ENCODE measurements at regions not wholly inside any gene's neighbourhood (a gene's known extent, or its start where the extent isn't known, plus 50 kb on each side); places are given as distances from the start of the nearest gene placed in this dataset.

DNA sequence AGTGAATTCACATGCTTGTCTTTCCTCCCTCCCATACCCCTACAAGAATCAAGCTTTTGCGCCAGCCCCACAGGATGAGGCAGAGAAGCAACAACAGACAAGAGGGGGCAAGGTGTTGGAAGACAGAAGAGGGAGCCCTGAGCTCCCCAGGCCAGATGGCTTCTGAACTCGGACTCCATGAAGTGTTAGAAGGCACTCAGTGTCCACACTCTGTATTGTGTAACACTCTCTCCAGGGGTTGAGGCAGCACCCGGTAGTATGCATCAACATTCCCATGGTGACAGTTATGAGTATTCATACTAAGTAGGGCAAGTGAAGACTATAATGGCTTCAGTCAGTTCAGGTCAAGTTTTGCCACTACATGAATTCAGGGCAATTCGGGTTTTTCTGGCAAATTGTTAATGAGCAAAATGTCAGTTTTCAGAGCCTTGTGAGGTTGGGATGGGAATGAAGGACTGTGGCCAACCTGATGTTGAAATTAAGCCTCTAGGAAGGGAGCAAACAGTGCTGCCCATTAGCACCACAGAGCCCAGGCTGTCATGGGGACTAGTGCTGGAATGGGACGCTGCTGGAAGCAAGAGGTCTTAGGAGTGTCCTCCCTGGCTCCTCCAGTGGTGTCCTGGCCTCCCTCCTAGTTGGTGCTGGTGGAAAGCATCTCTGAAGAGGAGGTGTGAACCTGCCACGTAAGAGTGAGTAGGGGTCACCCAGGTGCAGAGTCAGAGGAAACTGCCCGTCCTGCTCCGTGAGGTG, 79.4 kb downstream of the KLF15 start:
- no peaks in the 10 kb centered on the region for H3K36me3 Mint-ChIP-seq (ENCODE audit: low read depth)
- DNase-seq = no peak
- H3K27me3 Mint-ChIP-seq (ENCODE audit: low read depth, poor library complexity) = peaks cover 18% of the 10 kb centered on the region
- TF ChIP-seq CTCF (IDR thresholded peaks at IDR 0.05) = no peak
- H3K27ac Mint-ChIP-seq = no peak overlapping the region
- no peak overlapping the region for H3K4me3 Mint-ChIP-seq
- H3K4me1 Mint-ChIP-seq = peaks cover 19% of the 10 kb centered on the region
- peaks cover 8% of the 10 kb centered on the region for H3K9me3 Mint-ChIP-seq

DNA sequence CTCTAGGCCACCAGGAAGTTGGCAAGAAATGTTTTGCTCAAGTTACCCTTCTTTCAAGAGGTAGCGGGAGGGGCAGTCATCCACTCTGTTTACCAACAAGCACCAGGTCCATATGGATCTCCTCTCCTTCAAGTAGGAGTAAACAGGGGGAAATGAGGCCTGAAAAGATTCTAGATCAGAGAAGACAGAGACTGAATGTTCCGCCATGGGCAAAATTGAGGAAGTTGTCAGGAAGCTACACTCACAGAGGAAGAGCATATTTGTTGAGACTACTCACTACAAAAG, 81.6 kb downstream of the KLF15 start:
- no peak overlapping the region for H3K27ac Mint-ChIP-seq
- no peak for TF ChIP-seq CTCF (IDR thresholded peaks at IDR 0.05)

DNA sequence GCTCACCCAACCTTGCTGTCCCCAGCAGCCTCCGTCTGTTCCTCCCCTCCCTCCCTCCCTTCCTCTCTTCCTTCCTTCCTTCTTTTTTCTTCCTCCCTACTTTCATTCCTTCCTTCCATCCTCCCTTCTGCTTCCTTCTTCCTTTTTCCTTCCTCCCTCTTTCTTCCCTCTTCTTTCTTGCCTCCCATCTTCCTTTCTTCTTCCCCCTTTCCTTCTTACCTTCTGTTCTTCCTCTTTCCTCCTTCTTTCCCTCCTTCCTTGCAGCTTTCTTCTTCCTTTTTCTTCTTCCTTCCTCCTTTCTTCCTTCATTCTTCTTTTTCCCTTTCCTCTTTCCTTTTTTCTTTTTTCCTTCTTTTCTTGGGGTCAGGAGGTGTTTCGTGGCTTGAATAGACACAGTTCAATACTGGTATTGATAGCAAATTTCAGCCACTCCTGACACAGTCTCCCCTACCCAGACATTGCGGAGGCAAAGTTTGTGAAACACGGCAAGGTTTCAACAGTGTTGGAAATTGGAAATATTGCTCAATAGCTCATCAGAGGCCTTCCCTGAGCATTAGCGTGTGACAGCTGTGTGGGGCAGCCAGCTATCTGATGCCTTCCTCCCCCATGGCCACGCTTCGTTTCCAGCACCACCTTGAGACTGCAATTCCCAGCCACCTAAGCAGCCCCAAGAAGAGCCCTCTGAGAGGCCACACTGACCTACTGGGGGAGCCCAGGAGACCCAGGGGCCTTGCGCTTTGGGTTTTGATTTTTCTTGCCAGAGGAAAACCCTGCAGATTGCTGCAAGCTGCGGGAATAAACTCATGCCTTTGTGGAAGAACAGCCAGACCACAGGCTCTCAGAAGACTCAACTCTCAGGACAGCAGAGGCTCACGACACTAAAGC, 82.2 kb downstream of the KLF15 start:
- Mint-ChIP-seq H3K9me3 (no peaks in the 10 kb centered on the region), H3K36me3 (ENCODE audit: low read depth) (no peaks in the 10 kb centered on the region), H3K27me3 (ENCODE audit: low read depth, poor library complexity) (peaks cover 16% of the 10 kb centered on the region), H3K4me3 (no peak overlapping the region), H3K27ac (no peak overlapping the region), H3K4me1 (peaks cover 32% of the 10 kb centered on the region)
- no peak for TF ChIP-seq CTCF (IDR thresholded peaks at IDR 0.05)
- DNase-seq = no peak

More for the DNA sequence above, 81.6 kb downstream of the KLF15 start:
- Mint-ChIP-seq H3K4me3 (no peak overlapping the region), H3K9me3 (no peaks in the 10 kb centered on the region), H3K27me3 (ENCODE audit: low read depth, poor library complexity) (peaks cover 16% of the 10 kb centered on the region), H3K4me1 (peaks cover 29% of the 10 kb centered on the region), H3K36me3 (ENCODE audit: low read depth) (no peaks in the 10 kb centered on the region)
- DNase-seq = no peak

DNA sequence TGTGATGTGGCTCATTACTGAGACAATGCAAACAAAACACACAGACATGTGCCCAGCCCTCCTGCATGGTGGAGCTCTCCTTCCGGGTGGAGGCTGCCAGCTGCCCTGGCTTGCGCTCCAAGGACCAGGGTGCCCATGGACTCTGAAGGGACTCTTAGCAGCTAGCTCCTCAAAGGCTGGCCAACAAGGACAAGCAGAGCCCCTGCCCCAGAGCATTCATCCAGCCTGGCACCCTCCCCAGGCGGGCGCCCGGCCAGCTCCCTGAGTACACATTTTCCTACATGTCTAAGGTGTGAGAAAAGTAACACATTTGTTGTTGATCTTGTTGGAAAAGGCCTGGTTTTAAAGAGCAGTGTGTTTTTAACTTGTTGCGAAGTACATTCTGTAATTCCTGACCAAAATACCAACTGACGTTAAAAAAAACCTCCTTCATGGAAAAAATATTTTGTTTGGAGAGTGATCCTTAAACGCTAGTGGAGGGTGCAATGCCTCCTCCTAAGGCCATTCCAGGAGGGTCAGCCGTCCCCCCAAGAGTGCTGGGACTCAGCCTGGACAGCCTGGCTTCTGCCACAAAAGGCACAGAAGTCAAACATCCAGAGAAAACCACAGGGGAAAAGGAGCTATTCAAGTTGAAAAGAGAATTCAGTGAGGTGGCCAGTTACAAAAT, 86.9 kb downstream of the KLF15 start:
- no peak for TF ChIP-seq CTCF (IDR thresholded peaks at IDR 0.05)
- Mint-ChIP-seq H3K4me1 (peaks cover 45% of the 10 kb centered on the region), H3K27ac (no peak overlapping the region), H3K9me3 (no peaks in the 10 kb centered on the region), H3K27me3 (ENCODE audit: low read depth, poor library complexity) (peaks cover 21% of the 10 kb centered on the region), H3K4me3 (no peak overlapping the region), H3K36me3 (ENCODE audit: low read depth) (no peaks in the 10 kb centered on the region)
- DNase-seq = no peak

DNA sequence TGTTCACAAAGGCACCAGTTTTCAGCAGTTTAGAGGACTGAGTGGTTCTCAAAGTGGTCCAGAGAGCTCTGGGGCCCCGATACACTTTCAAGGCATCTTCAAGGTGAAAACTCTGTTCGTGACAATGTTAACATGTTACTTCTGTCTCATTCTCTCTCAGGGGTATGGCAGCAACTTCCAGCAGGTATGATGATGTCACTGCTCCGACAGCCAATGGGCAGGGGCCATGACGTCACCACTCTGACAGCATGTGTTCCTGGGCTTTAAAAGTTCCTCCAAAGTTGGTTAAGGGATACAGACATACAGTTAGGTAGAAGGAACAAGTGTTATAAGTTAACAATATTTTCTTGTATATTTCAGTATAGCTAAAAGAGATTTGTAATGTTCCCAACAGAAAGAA, 87.9 kb downstream of the KLF15 start:
- Mint-ChIP-seq H3K27ac (no peak overlapping the region), H3K27me3 (ENCODE audit: low read depth, poor library complexity) (peaks cover 21% of the 10 kb centered on the region), H3K4me1 (peaks cover 37% of the 10 kb centered on the region), H3K9me3 (no peaks in the 10 kb centered on the region), H3K4me3 (no peak overlapping the region), H3K36me3 (ENCODE audit: low read depth) (no peaks in the 10 kb centered on the region)
- DNase-seq = no peak
- no peak for TF ChIP-seq CTCF (IDR thresholded peaks at IDR 0.05)

Data from nephron progenitor cell (in vitro differentiated cells).